Neural cell (in vitro differentiated cells): ENCODE measurements at regions not wholly inside any gene's neighbourhood (a gene's known extent, or its start where the extent isn't known, plus 50 kb on each side); places are given as distances from the start of the nearest gene placed in this dataset.

Experiments used
- H2AFZ ChIP-seq: fragments of 200-600, 300-800 bp; sonication (generic), shearing (Covaris generic); 2 replicates; pipeline ENCODE4 v1.6.0; 2014; ENCODE audit warnings: low read depth, mild to moderate bottlenecking, antibody characterized with exemption, low read length, moderate library complexity
- H3F3A ChIP-seq: fragments of 200-600 bp; shearing (Covaris generic); 2 replicates; pipeline ENCODE4 v1.6.1; 2016; ENCODE audit warnings: mild to moderate bottlenecking, moderate library complexity, mixed read lengths, antibody characterized with exemption, low read length; ENCODE audit not compliant: insufficient read depth, poor library complexity, severe bottlenecking
- H3K27ac ChIP-seq: fragments of 200-600, 300-800 bp; sonication (generic), shearing (Covaris generic); 2 replicates; pipeline ENCODE4 v1.5.1; 2014; ENCODE audit warnings: mild to moderate bottlenecking, low read length, moderate library complexity
- H3K27me3 ChIP-seq: fragments of 300-800, 200-600 bp; sonication (generic), shearing (Covaris generic); 2 replicates; pipeline ENCODE4 v1.6.0; 2014; ENCODE audit warnings: mild to moderate bottlenecking, low read depth, low read length, moderate library complexity; ENCODE audit not compliant: insufficient read depth
- H3K36me3 ChIP-seq: fragments of 300-800, 200-600 bp; sonication (generic), shearing (Covaris generic); 2 replicates; pipeline ENCODE4 v1.5.1; 2014; ENCODE audit warnings: mild to moderate bottlenecking, antibody characterized with exemption, low read length, moderate library complexity; ENCODE audit not compliant: insufficient read depth
- H3K4me2 ChIP-seq: fragments of 300-800, 200-600 bp; sonication (generic), shearing (Covaris generic); 2 replicates; pipeline ENCODE4 v1.6.0; 2014; ENCODE audit warnings: mild to moderate bottlenecking, low read length
- H3K4me3 ChIP-seq: fragments of 300-800, 200-600 bp; sonication (generic), shearing (Covaris generic); 2 replicates; pipeline ENCODE4 v1.5.1; 2014; ENCODE audit warnings: mild to moderate bottlenecking, low read length, moderate library complexity
- H3K79me2 ChIP-seq: fragments of 200-600 bp; shearing (Covaris generic); replicated peaks from 2 replicates; pipeline ENCODE4 v1.6.0; 2014; ENCODE audit warnings: mild to moderate bottlenecking, low read length, moderate library complexity; ENCODE audit not compliant: insufficient read depth
- H3K9ac ChIP-seq: fragments of 300-800, 200-600 bp; sonication (generic), shearing (Covaris generic); 2 replicates; pipeline ENCODE4 v1.6.1; 2016; ENCODE audit warnings: mild to moderate bottlenecking, low read length, mixed read lengths
- H3K9me2 ChIP-seq: fragments of 200-600 bp; shearing (Covaris generic); 2 replicates; pipeline ENCODE4 v1.6.1; 2016; ENCODE audit warnings: mild to moderate bottlenecking, low read length, mixed read lengths; ENCODE audit not compliant: insufficient read depth
- H3K9me3 ChIP-seq: fragments of 200-600, 300-800 bp; sonication (generic), shearing (Covaris generic); 2 replicates; pipeline ENCODE4 v1.6.1; 2016; ENCODE audit warnings: mild to moderate bottlenecking, mixed run types, low read length, moderate library complexity, mixed read lengths
- H4K20me1 ChIP-seq: fragments of 200-600 bp; shearing (Covaris generic); 2 replicates; pipeline ENCODE4 v1.6.1; 2016; ENCODE audit warnings: mild to moderate bottlenecking, mixed run types; ENCODE audit not compliant: insufficient read depth
- EP300 ChIP-seq: fragments of 450-650 bp; conservative IDR thresholded peaks from 2 replicates; pipeline ENCODE4 v1.6.1; 2014; ENCODE audit warnings: antibody characterized with exemption, mild to moderate bottlenecking, moderate library complexity; ENCODE audit not compliant: poor library complexity, severe bottlenecking
- EZH2 ChIP-seq: fragments of 200-600, 300-800 bp; shearing (Covaris generic), sonication (generic); IDR thresholded peaks from 2 replicates; pipeline ENCODE4 v1.6.1; 2014; ENCODE audit warnings: antibody characterized with exemption, low read length, borderline replicate concordance, mild to moderate bottlenecking; ENCODE audit not compliant: insufficient read depth, poor library complexity, severe bottlenecking
- MXI1 ChIP-seq: fragments of 450-650 bp; conservative IDR thresholded peaks from 2 replicates; pipeline ENCODE4 v1.6.1; 2014; ENCODE audit warnings: antibody characterized with exemption, mild to moderate bottlenecking; ENCODE audit not compliant: poor library complexity, severe bottlenecking
- POLR2AphosphoS5 ChIP-seq: IDR thresholded peaks from 2 replicates; pipeline ENCODE4 v1.6.1; 2012
- RAD21 ChIP-seq: fragments of 450-650 bp; conservative IDR thresholded peaks from 2 replicates; pipeline ENCODE4 v1.6.1; 2014; ENCODE audit warnings: antibody characterized with exemption, mild to moderate bottlenecking, moderate library complexity
- REST ChIP-seq: IDR thresholded peaks from 2 replicates; pipeline ENCODE4 v1.6.1; 2012; ENCODE audit warnings: borderline replicate concordance
- SMC3 ChIP-seq: fragments of 450-650 bp; conservative IDR thresholded peaks from 2 replicates; pipeline ENCODE4 v1.6.1; 2014; ENCODE audit warnings: antibody characterized with exemption, mild to moderate bottlenecking, moderate library complexity; ENCODE audit not compliant: poor library complexity
- TAF1 ChIP-seq: IDR thresholded peaks from 2 replicates; pipeline ENCODE4 v1.6.1; 2012; ENCODE audit warnings: low read depth
- TF ChIP-seq, protein P1 (sequence below): fragments of 450-650 bp; IDR thresholded peaks from 2 replicates; pipeline ENCODE4 v1.5.1; 2014; ENCODE audit warnings: antibody characterized with exemption, mild to moderate bottlenecking, moderate library complexity; ENCODE audit not compliant: poor library complexity, severe bottlenecking

DNA sequence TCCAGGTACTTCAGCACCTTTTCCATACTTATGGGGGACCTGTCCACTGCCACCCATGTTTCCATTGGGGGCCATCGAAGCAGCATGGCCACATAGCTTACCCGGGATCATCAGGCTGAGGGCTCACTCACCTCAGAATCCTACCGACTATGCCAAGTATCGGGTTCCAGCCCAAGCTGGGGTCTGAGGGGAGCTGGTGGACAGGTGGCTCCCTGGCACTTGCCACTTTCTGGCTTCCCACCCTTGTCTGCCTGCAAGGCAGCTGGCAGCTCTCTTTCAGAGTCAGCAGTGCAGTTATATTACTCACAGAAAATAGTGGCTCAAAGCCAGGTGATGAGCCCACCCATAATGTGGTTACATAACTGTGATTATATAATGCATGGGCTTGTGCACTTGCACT, 1153.8 kb downstream of the STIM2 start:
- Histone ChIP-seq H3K9ac (no peak overlapping the region), H3K9me3 (no peaks in the 10 kb centered on the region), H3F3A (no peaks in the 10 kb centered on the region), H3K27ac (no peak overlapping the region), H3K4me2 (no peak overlapping the region), H3K9me2 (no peaks in the 10 kb centered on the region), H3K36me3 (no peaks in the 10 kb centered on the region), H3K27me3 (no peaks in the 10 kb centered on the region), H3K79me2 (no peaks in the 10 kb centered on the region), H3K4me3 (no peak overlapping the region), H2AFZ (no peak overlapping the region), H4K20me1 (no peaks in the 10 kb centered on the region)
- no peak for TF ChIP-seq TAF1
- no peak for TF ChIP-seq POLR2AphosphoS5
- no peak for TF ChIP-seq MXI1
- no peak for TF ChIP-seq EZH2
- no peak for TF ChIP-seq EP300
- TF ChIP-seq SMC3: no peak
- no peak for TF ChIP-seq REST
- no peak for TF ChIP-seq RAD21
- TF ChIP-seq, protein P1, sequence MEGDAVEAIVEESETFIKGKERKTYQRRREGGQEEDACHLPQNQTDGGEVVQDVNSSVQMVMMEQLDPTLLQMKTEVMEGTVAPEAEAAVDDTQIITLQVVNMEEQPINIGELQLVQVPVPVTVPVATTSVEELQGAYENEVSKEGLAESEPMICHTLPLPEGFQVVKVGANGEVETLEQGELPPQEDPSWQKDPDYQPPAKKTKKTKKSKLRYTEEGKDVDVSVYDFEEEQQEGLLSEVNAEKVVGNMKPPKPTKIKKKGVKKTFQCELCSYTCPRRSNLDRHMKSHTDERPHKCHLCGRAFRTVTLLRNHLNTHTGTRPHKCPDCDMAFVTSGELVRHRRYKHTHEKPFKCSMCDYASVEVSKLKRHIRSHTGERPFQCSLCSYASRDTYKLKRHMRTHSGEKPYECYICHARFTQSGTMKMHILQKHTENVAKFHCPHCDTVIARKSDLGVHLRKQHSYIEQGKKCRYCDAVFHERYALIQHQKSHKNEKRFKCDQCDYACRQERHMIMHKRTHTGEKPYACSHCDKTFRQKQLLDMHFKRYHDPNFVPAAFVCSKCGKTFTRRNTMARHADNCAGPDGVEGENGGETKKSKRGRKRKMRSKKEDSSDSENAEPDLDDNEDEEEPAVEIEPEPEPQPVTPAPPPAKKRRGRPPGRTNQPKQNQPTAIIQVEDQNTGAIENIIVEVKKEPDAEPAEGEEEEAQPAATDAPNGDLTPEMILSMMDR: no peak

DNA sequence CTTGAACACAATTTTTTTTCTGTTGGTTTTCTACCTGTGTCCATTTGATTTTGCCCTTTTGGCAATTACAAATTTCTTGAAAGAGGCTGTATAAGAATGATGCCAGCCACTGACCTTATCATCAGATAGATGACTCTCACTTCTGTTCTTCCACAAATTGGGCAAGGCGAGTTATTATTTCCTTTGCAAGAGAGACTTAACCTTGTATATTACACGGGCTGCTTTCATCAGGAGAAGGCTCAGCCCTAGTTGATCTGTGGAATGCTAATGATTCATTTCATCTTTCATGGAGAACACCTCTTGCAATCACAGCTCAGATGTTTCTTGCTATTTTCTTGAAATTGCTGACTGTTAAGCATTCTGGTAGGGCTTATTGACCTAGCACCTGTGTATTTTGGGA, 1155.4 kb downstream of the STIM2 start:
- Histone ChIP-seq H3K4me2 (no peak overlapping the region), H3K27me3 (no peaks in the 10 kb centered on the region)

More for the DNA sequence above, 1155.4 kb downstream of the STIM2 start:
- no peak overlapping the region for H2AFZ ChIP-seq
- H3K27ac ChIP-seq: no peak overlapping the region
- H3K9ac ChIP-seq: no peak overlapping the region
- H4K20me1 ChIP-seq: no peaks in the 10 kb centered on the region
- H3K36me3 ChIP-seq: no peaks in the 10 kb centered on the region
- no peak overlapping the region for H3K4me3 ChIP-seq
- no peaks in the 10 kb centered on the region for H3K9me3 ChIP-seq
- H3K9me2 ChIP-seq: no peaks in the 10 kb centered on the region
- TF ChIP-seq EZH2 (no peak), SMC3 (no peak), POLR2AphosphoS5 (no peak), EP300 (no peak), REST (no peak), RAD21 (no peak), MXI1 (no peak), TAF1 (no peak)
- TF ChIP-seq, protein P1: no peak
- no peaks in the 10 kb centered on the region for H3F3A ChIP-seq
- H3K79me2 ChIP-seq: no peaks in the 10 kb centered on the region
